Activated T-helper 17 cell treated with anti-CD3 and anti-CD28 coated beads, Interleukin-2, amount 50 U/mL, for 72 hours (primary cell): ENCODE measurements at regions not wholly inside any gene's neighbourhood (a gene's known extent, or its start where the extent isn't known, plus 50 kb on each side); places are given as distances from the start of the nearest gene placed in this dataset.

Source experiments
- ATAC-seq: fragments of 150-1000 bp; cut with Tn5 transposase; replicated peaks from 2 replicates; pipeline ENCODE4 v1.10.0; 2021; ENCODE audit warnings: mild to moderate bottlenecking, moderate library complexity
- H3K27ac Mint-ChIP-seq: one replicate; pipeline ENCODE4 v1.8.0; 2022; ENCODE audit warnings: mixed read lengths
- H3K27me3 Mint-ChIP-seq: one replicate; pipeline ENCODE4 v1.8.0; 2022; ENCODE audit warnings: mixed read lengths
- H3K36me3 Mint-ChIP-seq: one replicate; pipeline ENCODE4 v1.8.0; 2022; ENCODE audit warnings: low read depth, mild to moderate bottlenecking, mixed read lengths
- H3K4me1 Mint-ChIP-seq: one replicate; pipeline ENCODE4 v1.8.0; 2022; ENCODE audit warnings: mixed read lengths
- H3K4me3 Mint-ChIP-seq: one replicate; pipeline ENCODE4 v1.8.0; 2022; ENCODE audit warnings: mild to moderate bottlenecking, mixed read lengths
- H3K9me3 Mint-ChIP-seq: one replicate; pipeline ENCODE4 v1.8.0; 2022; ENCODE audit warnings: mixed read lengths

GRCh38 chr21:35924714-35925301, 135.5 kb downstream of the SETD4 start:
- no peaks in the 10 kb centered on the region for H3K4me1 Mint-ChIP-seq
- peaks cover 30% of the 10 kb centered on the region for H3K27me3 Mint-ChIP-seq
- H3K36me3 Mint-ChIP-seq, result no peaks in the 10 kb centered on the region
- H3K9me3 Mint-ChIP-seq, result no peaks in the 10 kb centered on the region
- H3K27ac Mint-ChIP-seq, result no peak overlapping the region
- peak; percentile 84 for ATAC-seq
- H3K4me3 Mint-ChIP-seq, result no peak overlapping the region

GRCh38 chr21:35923971-35924370, 136.4 kb downstream of the SETD4 start:
- no peaks in the 10 kb centered on the region for H3K36me3 Mint-ChIP-seq
- no peak overlapping the region for H3K4me3 Mint-ChIP-seq
- peaks cover 34% of the 10 kb centered on the region for H3K27me3 Mint-ChIP-seq
- no peaks in the 10 kb centered on the region for H3K9me3 Mint-ChIP-seq
- no peak for ATAC-seq
- no peak overlapping the region for H3K27ac Mint-ChIP-seq
- no peaks in the 10 kb centered on the region for H3K4me1 Mint-ChIP-seq

GRCh38 chr21:35922618-35923017, 137.7 kb downstream of the SETD4 start:
- Mint-ChIP-seq H3K4me1 (no peaks in the 10 kb centered on the region), H3K27me3 (peaks cover 37% of the 10 kb centered on the region)
- ATAC-seq, result no peak

GRCh38 chr21:35921471-35921870, 138.9 kb downstream of the SETD4 start:
- Mint-ChIP-seq H3K27ac (no peak overlapping the region), H3K9me3 (no peaks in the 10 kb centered on the region), H3K36me3 (no peaks in the 10 kb centered on the region), H3K27me3 (peaks cover 37% of the 10 kb centered on the region), H3K4me3 (no peak overlapping the region), H3K4me1 (no peaks in the 10 kb centered on the region)
- no peak for ATAC-seq

More at GRCh38 chr21:35922618-35923017, 137.7 kb downstream of the SETD4 start:
- Mint-ChIP-seq H3K9me3 (no peaks in the 10 kb centered on the region), H3K27ac (no peak overlapping the region), H3K4me3 (no peak overlapping the region), H3K36me3 (no peaks in the 10 kb centered on the region)

GRCh38 chr21:35920436-35920835, 139.9 kb downstream of the SETD4 start:
- H3K9me3 Mint-ChIP-seq, result no peaks in the 10 kb centered on the region
- H3K27ac Mint-ChIP-seq, result no peak overlapping the region
- peaks cover 37% of the 10 kb centered on the region for H3K27me3 Mint-ChIP-seq
- H3K4me3 Mint-ChIP-seq, result no peak overlapping the region
- H3K4me1 Mint-ChIP-seq, result no peaks in the 10 kb centered on the region
- no peaks in the 10 kb centered on the region for H3K36me3 Mint-ChIP-seq
- no peak for ATAC-seq

GRCh38 chr21:35915030-35915429, 145.3 kb downstream of the SETD4 start:
- no peak overlapping the region for H3K4me3 Mint-ChIP-seq
- H3K4me1 Mint-ChIP-seq, result no peaks in the 10 kb centered on the region
- ATAC-seq, result no peak
- peaks cover 33% of the 10 kb centered on the region for H3K27me3 Mint-ChIP-seq
- H3K36me3 Mint-ChIP-seq, result no peaks in the 10 kb centered on the region
- H3K9me3 Mint-ChIP-seq, result peaks cover 3% of the 10 kb centered on the region
- H3K27ac Mint-ChIP-seq, result no peak overlapping the region

GRCh38 chr21:35911412-35912191, 148.7 kb downstream of the SETD4 start:
- Mint-ChIP-seq H3K4me3 (no peak overlapping the region), H3K4me1 (no peaks in the 10 kb centered on the region), H3K27ac (no peak overlapping the region), H3K9me3 (peaks cover 3% of the 10 kb centered on the region), H3K36me3 (no peaks in the 10 kb centered on the region), H3K27me3 (peaks cover 25% of the 10 kb centered on the region)
- ATAC-seq, result no peak

GRCh38 chr21:35909456-35910223, 150.7 kb downstream of the SETD4 start:
- no peak overlapping the region for H3K4me3 Mint-ChIP-seq
- no peaks in the 10 kb centered on the region for H3K4me1 Mint-ChIP-seq
- no peak overlapping the region for H3K27ac Mint-ChIP-seq
- peaks cover 3% of the 10 kb centered on the region for H3K9me3 Mint-ChIP-seq
- no peak for ATAC-seq
- no peaks in the 10 kb centered on the region for H3K36me3 Mint-ChIP-seq
- peaks cover 18% of the 10 kb centered on the region for H3K27me3 Mint-ChIP-seq

- Mint-ChIP-seq H3K27ac (no peak overlapping the region), H3K36me3 (no peaks in the 10 kb centered on the region), H3K27me3 (peaks cover 27% of the 10 kb centered on the region), H3K4me1 (no peaks in the 10 kb centered on the region), H3K9me3 (peaks cover 3% of the 10 kb centered on the region), H3K4me3 (no peak overlapping the region)
- no peak for ATAC-seq
These were observed 151.8 kb downstream of the SETD4 start for GRCh38 chr21:35908311-35909078.

- Mint-ChIP-seq H3K27me3 (peaks cover 20% of the 10 kb centered on the region), H3K4me3 (no peak overlapping the region), H3K27ac (no peak overlapping the region), H3K4me1 (no peaks in the 10 kb centered on the region), H3K36me3 (no peaks in the 10 kb centered on the region), H3K9me3 (peaks cover 3% of the 10 kb centered on the region)
- ATAC-seq, result no peak
These were observed 153.7 kb downstream of the SETD4 start for GRCh38 chr21:35906586-35906985.

GRCh38 chr21:35905963-35906345, 154.4 kb downstream of the SETD4 start:
- H3K9me3 Mint-ChIP-seq, result peaks cover 3% of the 10 kb centered on the region
- no peak overlapping the region for H3K27ac Mint-ChIP-seq
- no peaks in the 10 kb centered on the region for H3K36me3 Mint-ChIP-seq
- no peak overlapping the region for H3K4me3 Mint-ChIP-seq
- peaks cover 21% of the 10 kb centered on the region for H3K27me3 Mint-ChIP-seq
- no peak for ATAC-seq
- no peaks in the 10 kb centered on the region for H3K4me1 Mint-ChIP-seq

GRCh38 chr21:35905096-35905962, 155.0 kb downstream of the SETD4 start:
- no peak for ATAC-seq
- H3K27ac Mint-ChIP-seq, result no peak overlapping the region
- H3K9me3 Mint-ChIP-seq, result peaks cover 1% of the 10 kb centered on the region
- H3K36me3 Mint-ChIP-seq, result no peaks in the 10 kb centered on the region
- H3K4me3 Mint-ChIP-seq, result no peak overlapping the region
- peaks cover 18% of the 10 kb centered on the region for H3K27me3 Mint-ChIP-seq
- H3K4me1 Mint-ChIP-seq, result no peaks in the 10 kb centered on the region

GRCh38 chr21:35900539-35900938, 159.8 kb downstream of the SETD4 start:
- Mint-ChIP-seq H3K27me3 (peaks cover 24% of the 10 kb centered on the region), H3K27ac (no peak overlapping the region), H3K9me3 (no peaks in the 10 kb centered on the region), H3K36me3 (no peaks in the 10 kb centered on the region), H3K4me3 (no peak overlapping the region), H3K4me1 (no peaks in the 10 kb centered on the region)
- ATAC-seq, result no peak
